Right cardiac atrium (tissue), 5 donors: ENCODE measurements at regions not wholly inside any gene's neighbourhood (a gene's known extent, or its start where the extent isn't known, plus 50 kb on each side); places are given as distances from the start of the nearest gene placed in this dataset.

ENCODE experiments used
- ATAC-seq, 2 donors: fragments of 200-7000 bp; cut with Tn5 transposase; one replicate each; pipeline versions ENCODE4 v1.8.0 to v1.9.1; 2020; ENCODE audit warnings: moderate library complexity in 2 of 2, mild to moderate bottlenecking in 1 of 2
- DNase-seq, 3 donors: peaks; one replicate each; pipeline ENCODE4 v3.0.0-alpha.2; 2020
- H3K27ac ChIP-seq: one replicate; pipeline ENCODE4 v1.5.1; 2013; ENCODE audit warnings: mild to moderate bottlenecking, low read length, control low read depth, moderate library complexity
- H3K27me3 ChIP-seq: one replicate; pipeline ENCODE4 v1.6.1; 2013; ENCODE audit not compliant: control insufficient read depth, insufficient read depth
- H3K4me1 ChIP-seq: one replicate; pipeline ENCODE4 v1.6.1; 2013; ENCODE audit warnings: low read length; ENCODE audit not compliant: control insufficient read depth, insufficient read depth
- H3K4me3 ChIP-seq: one replicate; pipeline ENCODE4 v1.5.1; 2013; ENCODE audit warnings: low read length, control low read depth
- H3K9me3 ChIP-seq: one replicate; pipeline ENCODE4 v1.6.1; 2013; ENCODE audit warnings: low read length; ENCODE audit not compliant: control insufficient read depth
- WGBS: extraction: QIAGEN DNeasy Blood & Tissue Kit; methylation state at CpG from one replicate; pipeline ENCODE4 v1.1.7; 2013; 5-methylcytosine and 5-hydroxymethylcytosine counted together
- intact Hi-C, 4 donors: fragments of 100-400 bp; cut with DNase I; formaldehyde crosslinking; loops; one replicate each; pipeline versions ENCODE4 v1.11.0 to v1.14.0; 2022 to 2023
- donor health status: healthy with polysubstance abuse.
- donor health status: DM: no; HTN: yes; CAD: no.
- donor health status: DM: no; HTN: no; CAD: no.
- donor health status: DM: no; HTN: yes; CAD: no; lungs with severe emphysema.
- donor health status: DM: yes; HTN: yes; CAD: no.

GRCh38 chr3:16079519-16079918 is 95.0 kb upstream of the GALNT15 start:
- no peaks in the 10 kb centered on the region for H3K9me3 ChIP-seq
- DNase-seq (no peak), ATAC-seq (no peak)
- intact Hi-C loops = no loop called here
- H3K4me1 ChIP-seq = no peaks in the 10 kb centered on the region
- no peak overlapping the region for H3K4me3 ChIP-seq
- H3K27ac ChIP-seq = no peak overlapping the region
- 86% methylated on average over 2 of the region's 2 CpGs for WGBS
- H3K27me3 ChIP-seq = no peaks in the 10 kb centered on the region

DNA sequence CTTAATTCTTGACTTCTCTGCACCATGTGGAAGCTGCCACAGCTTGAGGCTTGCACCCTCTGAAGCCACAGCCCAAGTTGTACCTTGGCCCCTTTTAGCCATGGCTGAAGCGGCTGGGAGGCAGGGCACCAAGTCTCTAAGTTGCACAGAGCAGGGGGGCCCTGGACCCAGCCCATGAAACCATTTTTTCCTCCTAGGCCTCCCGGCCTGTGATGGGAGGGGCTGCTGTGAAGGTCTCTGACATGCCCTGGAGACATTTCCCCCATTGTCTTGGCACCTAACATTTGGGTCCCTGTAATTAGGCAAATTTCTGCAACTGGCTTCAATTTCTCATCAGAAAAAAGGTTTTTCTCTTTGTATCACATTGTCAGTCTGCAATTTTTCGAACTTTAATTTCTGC is 92.8 kb upstream of the GALNT15 start:
- WGBS = 89% methylated on average over 3 of the region's 3 CpGs

GRCh38 chr3:16084887-16085286 is 89.6 kb upstream of the GALNT15 start:
- Histone ChIP-seq H3K27me3 (no peaks in the 10 kb centered on the region), H3K9me3 (no peaks in the 10 kb centered on the region), H3K4me1 (peaks cover 5% of the 10 kb centered on the region), H3K27ac (no peak overlapping the region), H3K4me3 (no peak overlapping the region)
- WGBS = 58% methylated on average over 4 of the region's 4 CpGs
- no peak for DNase-seq
- intact Hi-C loops = no loop called here
- no peak for ATAC-seq

More for the DNA sequence above, 92.8 kb upstream of the GALNT15 start:
- intact Hi-C loops = no loop called here
- ATAC-seq (no peak), DNase-seq (no peak)
- Histone ChIP-seq H3K9me3 (no peaks in the 10 kb centered on the region), H3K27ac (no peak overlapping the region), H3K27me3 (no peaks in the 10 kb centered on the region), H3K4me3 (no peak overlapping the region), H3K4me1 (peaks cover 5% of the 10 kb centered on the region)

DNA sequence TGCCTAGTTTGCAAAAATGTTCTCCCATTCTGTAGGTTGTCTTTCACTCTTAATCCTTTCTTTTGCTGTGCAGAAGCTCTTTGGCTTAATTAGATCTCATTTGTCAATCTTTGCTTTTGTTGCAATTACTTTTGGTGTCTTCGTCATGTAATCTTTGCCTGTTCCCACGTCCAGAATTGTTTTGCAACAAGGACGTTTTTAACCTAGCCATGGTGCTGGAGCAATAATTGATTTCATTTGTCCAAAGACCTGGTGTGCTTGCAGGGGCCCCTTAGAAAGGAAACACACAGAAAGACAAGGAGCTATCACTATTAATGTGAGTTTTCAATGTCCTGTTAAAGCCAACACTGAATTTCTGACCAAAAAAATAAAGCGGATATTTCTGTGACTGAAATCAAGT is 89.1 kb upstream of the GALNT15 start:
- intact Hi-C loops = no loop called here
- Histone ChIP-seq H3K9me3 (no peaks in the 10 kb centered on the region), H3K4me3 (no peak overlapping the region), H3K27me3 (no peaks in the 10 kb centered on the region), H3K4me1 (peaks cover 5% of the 10 kb centered on the region), H3K27ac (peak overlapping the region; percentile 26)
- DNase-seq (no peak), ATAC-seq (no peak)
- WGBS = 24% methylated on average over 4 of the region's 4 CpGs

GRCh38 chr3:16085884-16086608 is 88.4 kb upstream of the GALNT15 start:
- Histone ChIP-seq H3K4me3 (no peak overlapping the region), H3K27ac (peak overlapping the region; percentile 62), H3K27me3 (no peaks in the 10 kb centered on the region), H3K4me1 (peaks cover 5% of the 10 kb centered on the region), H3K9me3 (no peaks in the 10 kb centered on the region)
- 53% methylated on average over 13 of the region's 13 CpGs for WGBS
- DNase-seq (peak; percentile 81 to 94 (median 93)), ATAC-seq (peak; percentile 83 to 85)
- intact Hi-C loops = no loop called here

DNA sequence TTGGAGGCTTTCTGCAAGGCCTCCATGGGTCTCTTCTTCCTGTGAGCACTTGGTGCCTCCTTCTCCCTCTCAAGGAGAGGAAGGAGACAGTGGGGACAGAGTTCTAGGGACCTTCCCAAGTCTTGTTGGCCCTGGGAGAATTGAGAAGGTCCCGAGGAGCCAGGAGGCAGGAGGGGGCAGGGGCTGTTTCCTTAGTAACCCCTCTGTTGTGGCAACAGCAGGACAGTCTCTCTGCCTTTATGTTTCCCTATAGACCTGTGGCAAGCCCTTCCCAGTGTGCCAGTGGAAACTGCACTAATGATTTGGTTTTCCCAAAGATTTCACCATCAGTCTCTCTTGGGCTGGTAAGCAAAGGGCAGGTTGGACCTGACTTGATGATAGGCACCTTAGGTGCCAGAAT is 87.8 kb upstream of the GALNT15 start:
- H3K4me1 ChIP-seq = peaks cover 5% of the 10 kb centered on the region
- 38% methylated on average over 1 of the region's 1 CpG for WGBS
- DNase-seq (no peak), ATAC-seq (no peak)
- no peaks in the 10 kb centered on the region for H3K27me3 ChIP-seq
- H3K27ac ChIP-seq = no peak overlapping the region
- H3K4me3 ChIP-seq = no peak overlapping the region
- H3K9me3 ChIP-seq = no peaks in the 10 kb centered on the region
- intact Hi-C loops = no loop called here

DNA sequence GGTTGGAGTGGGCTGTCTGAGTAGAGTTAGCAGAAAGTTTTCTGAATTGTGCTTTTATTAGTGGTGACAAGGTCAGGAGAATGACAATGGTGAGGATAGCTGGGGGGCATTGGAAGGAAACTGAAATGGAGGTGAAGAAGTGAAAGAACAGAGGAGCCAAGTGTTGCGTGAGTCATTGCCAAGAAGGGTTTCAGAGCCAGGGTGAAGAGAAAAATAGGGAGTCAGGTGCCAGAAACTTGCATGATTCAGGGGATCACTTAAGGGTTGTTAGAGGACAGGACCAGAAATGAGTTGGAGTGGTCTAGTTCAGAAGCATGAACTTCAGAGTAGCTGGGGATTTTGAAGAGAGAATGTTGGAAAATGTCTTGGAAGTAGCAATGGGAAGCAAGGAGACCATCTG is 86.0 kb upstream of the GALNT15 start:
- no peak overlapping the region for H3K4me3 ChIP-seq
- 60% methylated on average over 1 of the region's 1 CpG for WGBS
- H3K27ac ChIP-seq = no peak overlapping the region
- H3K27me3 ChIP-seq = no peaks in the 10 kb centered on the region
- H3K9me3 ChIP-seq = no peaks in the 10 kb centered on the region
- peaks cover 5% of the 10 kb centered on the region for H3K4me1 ChIP-seq
- intact Hi-C loops = no loop called here
- ATAC-seq (no peak), DNase-seq (no peak)

DNA sequence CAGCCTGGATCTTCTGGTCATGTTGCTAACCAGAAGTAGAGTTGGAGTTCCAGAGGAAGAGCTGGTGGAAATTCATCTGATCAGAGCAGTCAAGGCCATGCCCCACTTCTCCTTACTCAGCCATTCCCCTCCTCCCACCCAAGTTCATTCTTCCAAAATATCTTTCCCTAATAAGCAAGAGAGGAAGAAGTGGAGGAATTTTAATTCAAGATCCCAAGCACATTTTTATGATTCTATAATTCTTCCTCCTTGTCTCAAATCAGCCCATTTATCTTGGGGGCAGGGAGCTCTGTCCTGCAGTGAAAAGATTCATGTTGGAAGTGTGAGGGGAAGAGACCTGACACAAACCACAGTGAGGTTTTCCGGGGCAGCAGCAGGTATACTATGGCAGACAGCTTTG is 85.0 kb upstream of the GALNT15 start:
- no peak overlapping the region for H3K27ac ChIP-seq
- no peak for ATAC-seq
- 95% methylated on average over 1 of the region's 1 CpG for WGBS

GRCh38 chr3:16090024-16090423 is 84.5 kb upstream of the GALNT15 start:
- no peak overlapping the region for H3K27ac ChIP-seq
- intact Hi-C loops = no loop called here
- peaks cover 5% of the 10 kb centered on the region for H3K4me1 ChIP-seq
- 41% methylated on average over 1 of the region's 1 CpG for WGBS
- H3K27me3 ChIP-seq = no peaks in the 10 kb centered on the region
- ATAC-seq = no peak
- H3K4me3 ChIP-seq = no peak overlapping the region
- no peaks in the 10 kb centered on the region for H3K9me3 ChIP-seq
- no peak for DNase-seq

More for the DNA sequence above, 85.0 kb upstream of the GALNT15 start:
- H3K4me1 ChIP-seq = peaks cover 5% of the 10 kb centered on the region
- no peak for DNase-seq
- H3K9me3 ChIP-seq = no peaks in the 10 kb centered on the region
- intact Hi-C loops = no loop called here
- H3K4me3 ChIP-seq = no peak overlapping the region
- no peaks in the 10 kb centered on the region for H3K27me3 ChIP-seq

DNA sequence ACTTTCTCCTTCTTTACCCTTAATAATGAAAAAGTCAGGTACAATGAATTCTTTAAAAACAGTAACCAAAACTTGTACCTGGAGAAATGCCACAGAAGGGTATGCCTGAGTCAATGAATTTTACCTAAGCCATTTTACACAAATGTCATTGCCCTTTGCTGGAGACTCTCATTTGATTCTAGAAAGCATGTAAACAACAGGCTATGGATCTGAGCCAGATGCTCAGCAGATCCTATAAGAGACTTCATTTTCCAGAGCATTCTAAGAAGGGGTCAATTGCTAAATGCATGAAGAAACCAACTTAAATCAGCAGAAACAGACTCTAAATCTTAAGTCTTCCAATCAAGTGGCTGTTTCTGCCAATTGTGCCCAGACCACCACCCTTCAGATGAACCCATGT is 83.8 kb upstream of the GALNT15 start:
- Histone ChIP-seq H3K9me3 (no peaks in the 10 kb centered on the region), H3K4me1 (peaks cover 5% of the 10 kb centered on the region), H3K4me3 (no peak overlapping the region), H3K27ac (no peak overlapping the region), H3K27me3 (no peaks in the 10 kb centered on the region)
- ATAC-seq = no peak
- no peak for DNase-seq
- intact Hi-C loops = no loop called here

GRCh38 chr3:16092923-16093322 is 81.6 kb upstream of the GALNT15 start:
- intact Hi-C loops = no loop called here
- H3K27me3 ChIP-seq = no peaks in the 10 kb centered on the region
- 92% methylated on average over 5 of the region's 5 CpGs for WGBS

More at GRCh38 chr3:16092923-16093322, 81.6 kb upstream of the GALNT15 start:
- ATAC-seq (no peak), DNase-seq (no peak)
- no peak overlapping the region for H3K4me3 ChIP-seq
- H3K27ac ChIP-seq = no peak overlapping the region
- H3K4me1 ChIP-seq = no peaks in the 10 kb centered on the region
- no peaks in the 10 kb centered on the region for H3K9me3 ChIP-seq
